GM23248 (cell line): ENCODE measurements at regions not wholly inside any gene's neighbourhood (a gene's known extent, or its start where the extent isn't known, plus 50 kb on each side); places are given as distances from the start of the nearest gene placed in this dataset.

ENCODE experiments used
- DNase-seq: peaks from one replicate; pipeline ENCODE4 v3.0.0-alpha.2; 2015
- H2AFZ ChIP-seq: fragments of 200-600 bp; sonication (generic); 2 replicates; pipeline ENCODE4 v1.6.1; 2016; ENCODE audit warnings: antibody characterized with exemption
- H3F3A ChIP-seq: fragments of 200-600 bp; sonication (generic); 2 replicates; pipeline ENCODE4 v1.6.1; 2016; ENCODE audit warnings: mild to moderate bottlenecking, antibody characterized with exemption, mixed run types; ENCODE audit not compliant: insufficient read depth
- H3K27ac ChIP-seq: fragments of 200-600 bp; sonication (generic); 2 replicates; pipeline ENCODE4 v1.5.1; 2016; ENCODE audit warnings: mild to moderate bottlenecking
- H3K27me3 ChIP-seq: fragments of 200-600 bp; sonication (generic); replicated peaks from 2 replicates; pipeline ENCODE4 v1.6.1; 2016; ENCODE audit warnings: mild to moderate bottlenecking; ENCODE audit not compliant: insufficient read depth
- H3K36me3 ChIP-seq: fragments of 200-600 bp; sonication (generic); 2 replicates; pipeline ENCODE4 v1.6.1; 2016; ENCODE audit warnings: low read depth, mild to moderate bottlenecking
- H3K4me1 ChIP-seq: fragments of 200-600 bp; sonication (generic); 2 replicates; pipeline ENCODE4 v1.6.1; 2016; ENCODE audit warnings: mild to moderate bottlenecking; ENCODE audit not compliant: insufficient read depth
- H3K4me2 ChIP-seq: fragments of 200-600 bp; sonication (generic); one replicate; pipeline ENCODE4 v1.6.1; 2016; ENCODE audit warnings: mild to moderate bottlenecking; ENCODE audit not compliant: unreplicated experiment
- H3K4me3 ChIP-seq: fragments of 200-600 bp; sonication (generic); 2 replicates; pipeline ENCODE4 v1.5.1; 2016; ENCODE audit warnings: mild to moderate bottlenecking
- H3K79me2 ChIP-seq: fragments of 200-600 bp; sonication (generic); 2 replicates; pipeline ENCODE4 v1.6.1; 2016; ENCODE audit warnings: mild to moderate bottlenecking; ENCODE audit not compliant: insufficient read depth
- H3K9ac ChIP-seq: fragments of 200-600 bp; sonication (generic); 2 replicates; pipeline ENCODE4 v1.6.1; 2016; ENCODE audit warnings: mild to moderate bottlenecking
- H3K9me2 ChIP-seq: fragments of 200-600 bp; sonication (generic); 2 replicates; pipeline ENCODE4 v1.6.1; 2016; ENCODE audit warnings: mixed run types, mild to moderate bottlenecking, moderate library complexity; ENCODE audit not compliant: insufficient read depth
- H3K9me3 ChIP-seq: fragments of 200-600 bp; sonication (generic); one replicate; pipeline ENCODE4 v1.6.1; 2017; ENCODE audit warnings: low read depth
- H4K20me1 ChIP-seq: fragments of 200-600 bp; sonication (generic); 2 replicates; pipeline ENCODE4 v1.6.0; 2016; ENCODE audit not compliant: insufficient read depth
- EZH2 ChIP-seq: fragments of 200-600 bp; sonication (generic); IDR thresholded peaks from 2 replicates; pipeline ENCODE4 v1.6.1; 2018; ENCODE audit warnings: antibody characterized with exemption, mild to moderate bottlenecking; ENCODE audit not compliant: insufficient read depth, poor library complexity, severe bottlenecking
- EZH2phosphoT487 ChIP-seq: fragments of 200-600 bp; sonication (generic); IDR thresholded peaks from 2 replicates; pipeline ENCODE4 v1.6.1; 2018; ENCODE audit warnings: antibody characterized with exemption, moderate library complexity, mild to moderate bottlenecking, low read depth; ENCODE audit not compliant: insufficient read depth
- WGBS, 2 experiments: methylation state at CpG; one replicate each; pipeline ENCODE4 v1.1.6; 2015 to 2017; ENCODE audit warnings: low lambda C conversion rate in 2 of 2, low coverage in 1 of 2; ENCODE audit errors: missing lambda C conversion rate in 2 of 2; 5-methylcytosine and 5-hydroxymethylcytosine counted together
- in situ Hi-C: fragments of 300-500 bp; cut with MboI; formaldehyde crosslinking; loops from 2 replicates; pipeline ENCODE4 v1.15.0; 2020

DNA sequence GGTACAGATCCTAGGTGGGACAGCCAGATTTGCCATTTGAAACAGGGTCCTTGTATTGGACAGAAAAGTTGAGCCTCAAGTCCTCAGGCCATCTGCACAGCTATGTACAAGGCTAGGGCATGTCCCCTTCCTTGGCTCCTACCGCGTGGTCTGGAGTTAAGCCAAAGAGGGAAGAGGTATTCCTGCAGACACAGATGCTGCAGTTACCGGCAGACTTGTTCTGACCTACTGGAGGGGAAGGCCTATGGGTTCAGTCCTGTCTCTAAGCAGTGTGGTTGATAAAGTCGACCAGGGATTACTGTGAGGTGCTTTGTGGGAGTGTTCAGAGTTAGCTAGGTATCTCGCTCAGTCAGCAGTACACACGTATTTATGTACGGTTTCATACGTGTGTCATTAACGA, 180.6 kb downstream of the ADAMTS15 start:
- Histone ChIP-seq H3K4me1 (peaks cover 23% of the 10 kb centered on the region), H3F3A (no peaks in the 10 kb centered on the region), H3K4me3 (no peak overlapping the region), H3K27ac (no peak overlapping the region), H3K79me2 (no peaks in the 10 kb centered on the region), H3K4me2 (no peak overlapping the region), H3K9ac (no peak overlapping the region), H3K9me2 (no peaks in the 10 kb centered on the region), H3K36me3 (no peaks in the 10 kb centered on the region), H2AFZ (no peak overlapping the region), H3K27me3 (no peaks in the 10 kb centered on the region), H4K20me1 (no peaks in the 10 kb centered on the region), H3K9me3 (no peaks in the 10 kb centered on the region)
- TF ChIP-seq EZH2phosphoT487 = no peak
- no peak for TF ChIP-seq EZH2
- in situ Hi-C loops = no loop called here
- WGBS, 2 experiments = 78 to 81% methylated on average over 9 of the region's 9 CpGs
- DNase-seq = no peak

- Histone ChIP-seq H3K9ac (no peak overlapping the region), H4K20me1 (no peaks in the 10 kb centered on the region), H3K9me3 (no peaks in the 10 kb centered on the region), H3K4me3 (no peak overlapping the region), H3K27ac (no peak overlapping the region), H3K4me1 (peaks cover 33% of the 10 kb centered on the region), H3K79me2 (no peaks in the 10 kb centered on the region), H3K9me2 (no peaks in the 10 kb centered on the region), H2AFZ (0 out of 2 replicates have a peak overlapping the region, but pooled peaks have one; percentile 49), H3K27me3 (no peaks in the 10 kb centered on the region), H3F3A (peaks cover 13% of the 10 kb centered on the region), H3K4me2 (peak overlapping the region; percentile 9), H3K36me3 (no peaks in the 10 kb centered on the region)
- WGBS, 2 experiments = 9 to 16% methylated on average over 3 of the region's 3 CpGs
- TF ChIP-seq EZH2 (no peak), EZH2phosphoT487 (no peak)
- in situ Hi-C loops = no loop called here
- DNase-seq = peak; percentile 93
Measured at GRCh38 chr11:130631119-130631518, 182.7 kb downstream of the ADAMTS15 start.

DNA sequence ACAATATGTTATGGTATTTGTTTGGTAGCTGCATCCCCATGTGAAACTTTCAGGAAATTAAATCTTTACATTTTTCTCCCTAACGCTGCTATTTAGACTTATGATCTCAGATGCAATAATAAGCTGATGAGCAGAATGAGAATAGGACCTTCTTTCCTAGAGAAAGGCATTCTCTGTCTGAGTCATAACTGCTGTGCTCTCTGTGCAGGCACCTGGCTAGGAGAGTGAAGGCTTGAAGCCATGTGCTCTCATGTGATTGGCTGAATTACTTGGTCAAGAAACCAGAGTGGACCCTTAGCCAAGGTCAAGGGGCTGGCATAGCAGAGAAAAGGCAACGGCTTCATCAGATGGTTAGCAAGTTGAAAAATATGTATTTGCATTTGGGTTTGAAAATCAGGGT, 185.0 kb downstream of the ADAMTS15 start:
- TF ChIP-seq EZH2 (no peak), EZH2phosphoT487 (no peak)
- Histone ChIP-seq H3K27me3 (no peaks in the 10 kb centered on the region), H4K20me1 (no peaks in the 10 kb centered on the region), H3K9ac (no peak overlapping the region), H3K27ac (no peak overlapping the region), H3F3A (peaks cover 31% of the 10 kb centered on the region), H2AFZ (no peak overlapping the region), H3K79me2 (no peaks in the 10 kb centered on the region), H3K4me1 (peaks cover 48% of the 10 kb centered on the region), H3K36me3 (no peaks in the 10 kb centered on the region), H3K9me2 (no peaks in the 10 kb centered on the region), H3K4me2 (no peak overlapping the region), H3K9me3 (no peaks in the 10 kb centered on the region), H3K4me3 (no peak overlapping the region)
- in situ Hi-C loops = no loop called here
- WGBS, 2 experiments = 75% methylated on average over 2 of the region's 2 CpGs
- peak; percentile 23 for DNase-seq

DNA sequence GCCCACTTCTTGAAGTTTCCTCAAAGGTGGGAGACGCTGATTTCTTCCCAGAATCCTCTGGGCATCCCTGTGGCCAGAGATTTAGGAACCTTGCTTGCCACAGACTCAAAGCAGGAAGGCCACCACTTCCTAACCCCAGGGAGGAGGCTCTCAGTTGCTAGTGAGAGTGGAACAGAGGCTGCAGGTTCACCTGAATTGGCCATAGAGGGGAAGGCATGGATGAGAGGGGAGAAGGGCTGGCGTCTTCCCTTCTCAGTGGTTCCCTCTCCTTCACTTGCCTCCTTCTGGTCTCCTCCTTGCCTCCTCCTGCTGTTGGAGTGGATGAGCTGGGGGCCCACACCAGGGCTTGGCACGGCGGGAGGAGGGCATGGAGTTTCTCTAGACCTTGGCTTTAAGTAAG, 185.7 kb downstream of the ADAMTS15 start:
- H3K4me3 ChIP-seq = no peak overlapping the region
- H3F3A ChIP-seq = peaks cover 31% of the 10 kb centered on the region
- H3K9ac ChIP-seq = no peak overlapping the region
- in situ Hi-C loops = no loop called here
- no peak for TF ChIP-seq EZH2phosphoT487
- no peak for TF ChIP-seq EZH2
- WGBS, 2 experiments = 95 to 98% methylated on average over 4 of the region's 4 CpGs
- no peaks in the 10 kb centered on the region for H3K9me2 ChIP-seq
- no peak overlapping the region for H3K4me2 ChIP-seq
- no peak overlapping the region for H2AFZ ChIP-seq
- H3K27me3 ChIP-seq = no peaks in the 10 kb centered on the region
- peaks cover 48% of the 10 kb centered on the region for H3K4me1 ChIP-seq
- no peaks in the 10 kb centered on the region for H3K36me3 ChIP-seq
- no peak for DNase-seq
- no peak overlapping the region for H3K27ac ChIP-seq
- no peaks in the 10 kb centered on the region for H4K20me1 ChIP-seq
- H3K79me2 ChIP-seq = no peaks in the 10 kb centered on the region
- no peaks in the 10 kb centered on the region for H3K9me3 ChIP-seq

- H3K4me3 ChIP-seq = no peak overlapping the region
- H3K79me2 ChIP-seq = no peaks in the 10 kb centered on the region
- WGBS, 2 experiments = 37 to 39% methylated on average over 11 of the region's 11 CpGs
- H2AFZ ChIP-seq = peak overlapping the region; percentile 63
- TF ChIP-seq EZH2phosphoT487 (no peak), EZH2 (no peak)
- H3K36me3 ChIP-seq = no peaks in the 10 kb centered on the region
- in situ Hi-C loops = no loop called here
- H3K27ac ChIP-seq = no peak overlapping the region
- peaks cover 31% of the 10 kb centered on the region for H3F3A ChIP-seq
- H3K9me2 ChIP-seq = no peaks in the 10 kb centered on the region
- H3K4me1 ChIP-seq = peaks cover 48% of the 10 kb centered on the region
- H3K4me2 ChIP-seq = peak overlapping the region; percentile 28
- DNase-seq = peak; percentile 58
- H3K9me3 ChIP-seq = no peaks in the 10 kb centered on the region
- H4K20me1 ChIP-seq = no peaks in the 10 kb centered on the region
- H3K9ac ChIP-seq = peak overlapping the region; percentile 19; the same call in 1 of the 2 replicates
- H3K27me3 ChIP-seq = no peaks in the 10 kb centered on the region
Measured at GRCh38 chr11:130634961-130635473, 186.6 kb downstream of the ADAMTS15 start.
